Mesothelial cell of epicardium (in vitro differentiated cells): ENCODE measurements at regions not wholly inside any gene's neighbourhood (a gene's known extent, or its start where the extent isn't known, plus 50 kb on each side); places are given as distances from the start of the nearest gene placed in this dataset.

Experiments used
- DNase-seq, 2 experiments: peaks; one replicate each; pipeline ENCODE4 v3.0.0; 2021; ENCODE audit warnings: low spot score in 2 of 2; ENCODE audit not compliant: unreplicated experiment in 2 of 2
- H3K27ac Mint-ChIP-seq: 2 replicates; pipeline ENCODE4 v1.8.0; 2021; ENCODE audit warnings: mixed read lengths
- H3K27me3 Mint-ChIP-seq: 2 replicates; pipeline ENCODE4 v1.8.0; 2021; ENCODE audit warnings: low read depth, mixed read lengths
- H3K36me3 Mint-ChIP-seq: 2 replicates; pipeline ENCODE4 v1.8.0; 2021; ENCODE audit warnings: mixed read lengths
- H3K4me1 Mint-ChIP-seq: 2 replicates; pipeline ENCODE4 v1.8.0; 2021; ENCODE audit warnings: mixed read lengths
- H3K4me3 Mint-ChIP-seq: 2 replicates; pipeline ENCODE4 v1.8.0; 2021; ENCODE audit warnings: mild to moderate bottlenecking, moderate library complexity, mixed read lengths
- H3K9me3 Mint-ChIP-seq: 2 replicates; pipeline ENCODE4 v1.8.0; 2021; ENCODE audit warnings: mixed read lengths
- TF ChIP-seq, protein P1 (sequence below): fragments of 200-600 bp; sonication (generic); IDR thresholded peaks from one replicate; pipeline ENCODE4 v1.5.0; 2021; ENCODE audit warnings: antibody characterized with exemption; ENCODE audit not compliant: unreplicated experiment

DNA sequence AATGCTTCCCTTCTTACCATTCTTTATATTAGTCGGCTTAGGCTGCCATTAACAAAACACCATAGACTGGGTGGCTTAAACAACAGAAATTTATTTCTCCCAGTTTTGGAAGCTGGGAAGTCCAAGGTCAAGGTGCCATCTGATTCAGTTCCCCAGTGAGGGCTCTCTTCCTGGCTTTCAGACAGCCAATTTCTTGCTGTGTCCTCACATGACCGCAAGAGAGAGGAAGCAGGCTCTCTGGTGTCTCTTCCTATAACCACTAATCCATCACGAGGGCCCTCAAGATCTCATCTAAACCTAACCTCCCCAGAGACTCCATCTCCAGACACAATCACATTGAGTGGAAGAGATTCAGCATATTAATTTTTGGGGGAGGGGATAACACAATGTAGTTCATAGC, 193.0 kb upstream of the SGK1 start:
- H3K4me3 Mint-ChIP-seq, result no peak overlapping the region
- peaks cover 6% of the 10 kb centered on the region for H3K9me3 Mint-ChIP-seq
- no peaks in the 10 kb centered on the region for H3K27me3 Mint-ChIP-seq
- H3K4me1 Mint-ChIP-seq, result peaks cover 3% of the 10 kb centered on the region
- H3K27ac Mint-ChIP-seq, result no peak overlapping the region
- peaks cover 3% of the 10 kb centered on the region for H3K36me3 Mint-ChIP-seq
- DNase-seq, result no peak
- TF ChIP-seq, protein P1, sequence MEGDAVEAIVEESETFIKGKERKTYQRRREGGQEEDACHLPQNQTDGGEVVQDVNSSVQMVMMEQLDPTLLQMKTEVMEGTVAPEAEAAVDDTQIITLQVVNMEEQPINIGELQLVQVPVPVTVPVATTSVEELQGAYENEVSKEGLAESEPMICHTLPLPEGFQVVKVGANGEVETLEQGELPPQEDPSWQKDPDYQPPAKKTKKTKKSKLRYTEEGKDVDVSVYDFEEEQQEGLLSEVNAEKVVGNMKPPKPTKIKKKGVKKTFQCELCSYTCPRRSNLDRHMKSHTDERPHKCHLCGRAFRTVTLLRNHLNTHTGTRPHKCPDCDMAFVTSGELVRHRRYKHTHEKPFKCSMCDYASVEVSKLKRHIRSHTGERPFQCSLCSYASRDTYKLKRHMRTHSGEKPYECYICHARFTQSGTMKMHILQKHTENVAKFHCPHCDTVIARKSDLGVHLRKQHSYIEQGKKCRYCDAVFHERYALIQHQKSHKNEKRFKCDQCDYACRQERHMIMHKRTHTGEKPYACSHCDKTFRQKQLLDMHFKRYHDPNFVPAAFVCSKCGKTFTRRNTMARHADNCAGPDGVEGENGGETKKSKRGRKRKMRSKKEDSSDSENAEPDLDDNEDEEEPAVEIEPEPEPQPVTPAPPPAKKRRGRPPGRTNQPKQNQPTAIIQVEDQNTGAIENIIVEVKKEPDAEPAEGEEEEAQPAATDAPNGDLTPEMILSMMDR, result no peak

DNA sequence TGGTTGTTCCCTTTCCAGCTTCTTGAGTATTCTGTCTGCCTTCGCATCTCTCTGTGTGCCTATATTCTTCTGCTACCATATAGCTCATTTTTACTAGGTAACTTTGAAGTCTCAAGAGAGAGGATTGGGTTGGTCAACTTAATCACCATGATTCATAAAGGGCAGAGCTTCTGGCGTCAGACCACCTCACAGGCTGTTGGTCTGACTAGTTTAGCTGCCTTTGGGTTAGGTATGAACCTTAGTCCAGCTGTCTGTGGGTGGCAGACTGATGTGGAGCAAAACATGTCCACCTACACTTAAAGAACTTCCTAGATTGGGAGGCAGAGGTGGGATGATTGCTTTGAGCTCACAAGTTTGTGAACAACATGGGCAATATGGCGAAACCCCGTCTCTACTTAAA, 192.2 kb upstream of the SGK1 start:
- TF ChIP-seq, protein P1, result no peak
- H3K27ac Mint-ChIP-seq, result no peak overlapping the region
- H3K9me3 Mint-ChIP-seq, result peaks cover 6% of the 10 kb centered on the region
- H3K36me3 Mint-ChIP-seq, result peaks cover 3% of the 10 kb centered on the region
- peaks cover 3% of the 10 kb centered on the region for H3K4me1 Mint-ChIP-seq
- H3K27me3 Mint-ChIP-seq, result no peaks in the 10 kb centered on the region
- H3K4me3 Mint-ChIP-seq, result no peak overlapping the region
- no peak for DNase-seq

DNA sequence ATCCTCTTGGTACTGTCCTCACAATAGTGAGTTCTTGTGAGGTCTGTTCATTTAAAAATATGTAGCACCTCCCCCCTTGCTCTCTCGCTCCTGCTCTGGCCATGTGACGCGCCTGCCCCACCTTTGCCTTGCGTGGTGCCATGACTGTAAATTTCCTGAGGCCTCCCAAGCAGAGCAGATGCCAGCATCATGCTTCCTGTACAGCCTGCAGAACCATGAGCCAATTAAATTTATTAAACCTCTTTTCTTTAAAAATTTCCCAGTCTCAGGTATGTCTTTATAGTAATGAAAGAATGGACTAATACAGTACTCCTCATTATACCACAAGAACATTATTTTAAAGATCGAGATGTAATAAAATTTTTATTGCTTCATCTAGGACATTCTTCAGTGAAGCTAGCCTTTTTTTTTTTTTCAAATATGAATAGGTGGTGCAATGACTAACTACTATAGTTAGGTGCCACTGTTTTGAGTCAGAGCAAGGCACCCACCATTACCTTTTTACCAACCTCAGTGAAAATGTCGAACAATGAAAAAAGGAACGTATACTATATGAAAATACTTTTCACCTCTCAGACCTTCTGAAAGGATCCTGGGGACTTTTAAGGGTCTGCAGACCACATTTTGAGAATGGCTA, 191.1 kb upstream of the SGK1 start:
- Mint-ChIP-seq H3K4me1 (peaks cover 3% of the 10 kb centered on the region), H3K9me3 (peaks cover 6% of the 10 kb centered on the region), H3K36me3 (peaks cover 3% of the 10 kb centered on the region), H3K4me3 (no peak overlapping the region), H3K27ac (no peak overlapping the region), H3K27me3 (no peaks in the 10 kb centered on the region)
- DNase-seq, result no peak
- TF ChIP-seq, protein P1, result no peak

DNA sequence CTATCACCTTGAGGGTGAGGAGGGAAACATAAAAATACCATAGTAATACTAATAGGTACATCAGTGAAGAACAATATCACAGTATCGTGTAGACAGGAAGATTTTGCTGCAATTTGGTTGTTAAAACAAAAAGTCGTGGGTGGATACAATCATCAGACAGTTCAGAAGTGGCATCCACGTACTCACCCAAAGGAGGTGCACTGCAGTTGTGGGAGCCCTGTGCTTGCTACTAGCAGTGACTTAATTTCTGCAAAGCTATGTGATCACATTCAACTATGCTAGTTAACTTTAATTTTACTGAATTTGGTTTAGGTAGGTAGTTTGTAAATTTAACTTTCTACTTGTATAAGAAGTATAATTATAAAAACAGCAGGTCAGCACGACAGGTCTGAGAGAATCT, 188.2 kb upstream of the SGK1 start:
- TF ChIP-seq, protein P1, result no peak
- no peak for DNase-seq
- no peak overlapping the region for H3K4me3 Mint-ChIP-seq
- no peak overlapping the region for H3K27ac Mint-ChIP-seq
- no peaks in the 10 kb centered on the region for H3K4me1 Mint-ChIP-seq
- H3K9me3 Mint-ChIP-seq, result peaks cover 6% of the 10 kb centered on the region
- no peaks in the 10 kb centered on the region for H3K27me3 Mint-ChIP-seq
- H3K36me3 Mint-ChIP-seq, result peaks cover 3% of the 10 kb centered on the region

DNA sequence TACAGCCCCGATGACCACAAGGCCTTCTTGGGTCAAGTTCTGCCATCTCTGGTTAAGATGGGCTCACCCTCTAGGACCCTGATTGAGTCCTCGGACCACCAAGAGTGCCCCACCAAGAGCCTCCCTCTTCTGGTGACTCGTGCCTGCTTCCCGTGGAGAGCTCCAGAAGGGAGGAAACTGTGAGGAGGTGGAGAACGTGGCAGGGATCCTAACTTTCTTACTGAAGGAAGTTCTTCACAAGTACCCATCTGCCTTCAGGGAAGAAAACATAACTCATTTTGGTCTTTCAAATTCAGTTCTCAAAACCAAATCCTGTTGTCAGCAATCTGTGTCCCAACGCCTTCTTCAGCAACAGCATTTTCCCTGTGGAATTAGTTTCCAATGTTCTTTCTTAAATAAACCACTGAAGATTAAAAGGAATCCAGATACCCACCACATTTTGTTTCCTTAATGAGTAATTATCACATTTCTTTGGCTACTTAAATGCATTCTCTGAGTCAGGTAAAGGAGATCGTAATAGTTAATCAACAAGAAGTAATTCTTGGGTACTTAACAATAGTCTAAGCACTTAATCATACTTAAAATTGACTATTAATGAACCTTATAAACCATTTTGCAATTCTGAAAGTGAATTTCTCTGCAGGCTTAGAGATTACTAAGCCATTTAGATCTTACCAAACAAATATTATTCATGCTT, 185.8 kb upstream of the SGK1 start:
- Mint-ChIP-seq H3K27ac (no peak overlapping the region), H3K27me3 (no peaks in the 10 kb centered on the region), H3K36me3 (peaks cover 3% of the 10 kb centered on the region), H3K4me3 (no peak overlapping the region), H3K4me1 (no peaks in the 10 kb centered on the region), H3K9me3 (peaks cover 6% of the 10 kb centered on the region)
- no peak for DNase-seq
- TF ChIP-seq, protein P1, result no peak
